IMR-90 (cell line): ENCODE measurements at regions not wholly inside any gene's neighbourhood (a gene's known extent, or its start where the extent isn't known, plus 50 kb on each side); places are given as distances from the start of the nearest gene placed in this dataset.

Experiments
- ATAC-seq: fragments of 200-7000 bp; cut with Tn5 transposase; 2 replicates; pipeline ENCODE4 v1.9.1; 2020; ENCODE audit warnings: low read depth, mild to moderate bottlenecking, moderate library complexity
- BruUV-seq: library from RNA; stranded (reverse); fragments of 400-500 nt; replicated peaks from 2 replicates; lab custom pipeline; 2021; lab: Mats Ljungman, UMichigan
- CTCF ChIA-PET: fragments of 300-600 bp; formaldehyde crosslinking; extraction: SDS; loops from one replicate; lab custom pipeline; 2021; ENCODE audit warnings: antibody characterized with exemption; lab: Yijun Ruan, JAX
- POLR2A ChIA-PET: fragments of 300-600 bp; sonication (Branson Sonifier 250); formaldehyde crosslinking; loops from one replicate; lab custom pipeline; 2022; ENCODE audit warnings: antibody characterized with exemption; ENCODE audit not compliant: unreplicated experiment; lab: Charles Lee
- DNase-seq: peaks from one replicate; pipeline ENCODE4 v3.0.0; 2013
- H2AFZ ChIP-seq: replicated peaks from 2 replicates; pipeline ENCODE3; 2013; ENCODE audit warnings: low read length, mild to moderate bottlenecking; ENCODE audit not compliant: poor library complexity
- H2AK5ac ChIP-seq: 2 replicates; pipeline ENCODE4 v1.6.1; 2013; ENCODE audit warnings: low read depth, low read length, inconsistent platforms
- H2AK9ac ChIP-seq: replicated peaks from 2 replicates; pipeline ENCODE3; 2013; ENCODE audit warnings: mild to moderate bottlenecking, low read depth, low read length, moderate library complexity; ENCODE audit not compliant: poor library complexity
- H2BK120ac ChIP-seq: 2 replicates; pipeline ENCODE4 v1.6.1; 2013; ENCODE audit warnings: low read depth, low read length, inconsistent platforms
- H2BK15ac ChIP-seq: 3 replicates; pipeline ENCODE4 v1.6.1; 2013; ENCODE audit warnings: low read depth, low read length, inconsistent platforms
- H2BK20ac ChIP-seq: 2 replicates; pipeline ENCODE4 v1.6.1; 2013; ENCODE audit warnings: low read depth, mild to moderate bottlenecking, inconsistent platforms, low read length, moderate library complexity
- H2BK5ac ChIP-seq: 2 replicates; pipeline ENCODE4 v1.6.1; 2013; ENCODE audit warnings: mild to moderate bottlenecking, low read depth, low read length, inconsistent platforms; ENCODE audit not compliant: poor library complexity, severe bottlenecking
- H3K14ac ChIP-seq: replicated peaks from 2 replicates; pipeline ENCODE4 v1.6.1; 2013; ENCODE audit warnings: low read depth, low read length, inconsistent platforms
- H3K18ac ChIP-seq: 2 replicates; pipeline ENCODE4 v1.6.1; 2013; ENCODE audit warnings: low read depth, low read length, control low read depth
- H3K23ac ChIP-seq: 2 replicates; pipeline ENCODE4 v1.6.1; 2013; ENCODE audit warnings: low read depth, low read length, inconsistent platforms
- H3K27ac ChIP-seq: 2 replicates; pipeline ENCODE4 v1.5.1; 2013; ENCODE audit warnings: mild to moderate bottlenecking, control low read depth, low read length; ENCODE audit not compliant: insufficient read depth
- H3K27me3 ChIP-seq: 2 replicates; pipeline ENCODE4 v1.6.1; 2013; ENCODE audit warnings: low read length; ENCODE audit not compliant: control insufficient read depth, insufficient read depth
- H3K36me3 ChIP-seq: 2 replicates; pipeline ENCODE4 v1.6.1; 2013; ENCODE audit warnings: low read length, mixed read lengths; ENCODE audit not compliant: control insufficient read depth, insufficient read depth
- H3K4ac ChIP-seq: 2 replicates; pipeline ENCODE4 v1.6.1; 2013; ENCODE audit warnings: low read depth, low read length, inconsistent platforms
- H3K4me1 ChIP-seq: 2 replicates; pipeline ENCODE4 v1.6.1; 2013; ENCODE audit warnings: low read length, mixed read lengths; ENCODE audit not compliant: control insufficient read depth, insufficient read depth
- H3K4me2 ChIP-seq: 2 replicates; pipeline ENCODE4 v1.6.1; 2013; ENCODE audit warnings: low read depth, mild to moderate bottlenecking, control low read depth, low read length, moderate library complexity
- H3K4me3 ChIP-seq: 2 replicates; pipeline ENCODE4 v1.5.1; 2013; ENCODE audit warnings: low read depth, mild to moderate bottlenecking, control low read depth, low read length, moderate library complexity; ENCODE audit not compliant: insufficient read depth
- H3K56ac ChIP-seq: 2 replicates; pipeline ENCODE4 v1.6.1; 2013; ENCODE audit warnings: low read length, inconsistent platforms; ENCODE audit not compliant: insufficient read depth; ENCODE audit errors: extremely low read depth
- H3K79me1 ChIP-seq, 2 experiments: 2 replicates each; pipeline ENCODE4 v1.6.1; 2013; ENCODE audit warnings: low read length in 2 of 2, inconsistent platforms in 1 of 2, low read depth in 1 of 2
- H3K9ac ChIP-seq: 2 replicates; pipeline ENCODE4 v1.6.1; 2013; ENCODE audit warnings: low read depth, low read length, control low read depth
- H3K9me1 ChIP-seq: 2 replicates; pipeline ENCODE4 v1.6.1; 2013; ENCODE audit warnings: low read length, inconsistent platforms; ENCODE audit not compliant: insufficient read depth
- H3K9me3 ChIP-seq: 2 replicates; pipeline ENCODE4 v1.6.1; 2013; ENCODE audit warnings: low read length; ENCODE audit not compliant: control insufficient read depth, insufficient read depth
- H4K20me1 ChIP-seq: 2 replicates; pipeline ENCODE4 v1.6.1; 2013; ENCODE audit warnings: low read length, inconsistent platforms; ENCODE audit not compliant: insufficient read depth
- H4K5ac ChIP-seq: 2 replicates; pipeline ENCODE4 v1.6.1; 2013; ENCODE audit warnings: mild to moderate bottlenecking, low read depth, low read length, control low read depth
- H4K8ac ChIP-seq, 2 experiments: 2 replicates each; pipeline ENCODE4 v1.6.1; 2013; ENCODE audit warnings: low read depth in 2 of 2, low read length in 2 of 2, control low read depth in 1 of 2, inconsistent platforms in 1 of 2
- H4K91ac ChIP-seq: 2 replicates; pipeline ENCODE4 v1.6.1; 2013; ENCODE audit warnings: low read depth, low read length, inconsistent platforms; ENCODE audit not compliant: insufficient read depth
- CHD1 ChIP-seq: IDR thresholded peaks from 2 replicates; pipeline ENCODE4 v1.6.1; 2012; ENCODE audit warnings: low read depth, low read length, improper control_type of control experiment
- ELK1 ChIP-seq: fragments of 150-350 bp; IDR thresholded peaks from 2 replicates; pipeline ENCODE4 v1.6.1; 2016; ENCODE audit warnings: low read depth, mild to moderate bottlenecking, low read length, moderate library complexity, borderline replicate concordance
- RCOR1 ChIP-seq: IDR thresholded peaks from 2 replicates; pipeline ENCODE4 v1.6.1; 2012; ENCODE audit warnings: mild to moderate bottlenecking, low read length, improper control_type of control experiment; ENCODE audit not compliant: insufficient replicate concordance
- RFX5 ChIP-seq: IDR thresholded peaks from 2 replicates; pipeline ENCODE4 v1.8.0; 2012; ENCODE audit warnings: low read depth, mild to moderate bottlenecking, low read length, moderate library complexity
- WGBS, 2 experiments: methylation state at CpG; one replicate each; pipeline versions ENCODE4 v1.1.5 to v1.1.7; 2013; ENCODE audit warnings: missing lambda C conversion rate in 2 of 2; ENCODE audit not compliant: insufficient read length in 1 of 2; ENCODE audit errors: extremely low coverage in 2 of 2; 5-methylcytosine and 5-hydroxymethylcytosine counted together
- dilution Hi-C: fragments of 300-500 bp; cut with HindIII; formaldehyde crosslinking; loops from one replicate; pipeline ENCODE4 v1.14.3; 2018; ENCODE audit warnings: low sequenced_read_pairs; ENCODE audit not compliant: unreplicated experiment
- in situ Hi-C: fragments of 300-500 bp; cut with MboI; formaldehyde crosslinking; loops from 3 replicates; pipeline ENCODE4 v1.14.3; 2019; ENCODE audit warnings: low sequenced_read_pairs, inconsistent platforms, mixed read lengths
- intact Hi-C: fragments of 100-400 bp; cut with micrococcal nuclease; formaldehyde crosslinking; loops from 2 replicates; pipeline ENCODE4 v1.10.0; 2022

GRCh38 chr2:104562537-104562936 is 291.4 kb upstream of the POU3F3 start:
- no peak overlapping the region for H2BK20ac ChIP-seq
- no peaks in the 10 kb centered on the region for H3K36me3 ChIP-seq
- no peak overlapping the region for H2AFZ ChIP-seq
- no peak overlapping the region for H2AK9ac ChIP-seq
- H3K23ac ChIP-seq = no peak overlapping the region
- in situ Hi-C loops = no loop called here
- BruUV-seq = no TSS peak
- no peaks in the 10 kb centered on the region for H3K27me3 ChIP-seq
- TF ChIP-seq RFX5 (no peak), ELK1 (no peak), RCOR1 (no peak), CHD1 (no peak)
- H3K4me2 ChIP-seq = no peak overlapping the region
- H3K79me1 ChIP-seq = no peaks in the 10 kb centered on the region
- no peaks in the 10 kb centered on the region for H3K4me1 ChIP-seq
- no peaks in the 10 kb centered on the region for H3K9me1 ChIP-seq
- no peak overlapping the region for H4K8ac ChIP-seq
- H3K4me3 ChIP-seq = no peak overlapping the region
- ChIA-PET CTCF (no interaction called here), POLR2A (no interaction called here)
- 13% methylated on average over 1 of the region's 3 CpGs; no CpG with 5 or more reads in 1 of the 2 experiments for whole genome bisulfite sequencing, 2 experiments
- no peak overlapping the region for H3K27ac ChIP-seq
- no peak overlapping the region for H2BK5ac ChIP-seq
- no peak overlapping the region for H3K9ac ChIP-seq
- H2AK5ac ChIP-seq = no peak overlapping the region
- no peak for ATAC-seq
- H3K56ac ChIP-seq = no peak overlapping the region
- no peaks in the 10 kb centered on the region for H4K20me1 ChIP-seq
- intact Hi-C loops = no loop called here
- H2BK15ac ChIP-seq = no peak overlapping the region
- no peak overlapping the region for H3K14ac ChIP-seq
- H4K91ac ChIP-seq = no peak overlapping the region
- dilution Hi-C loops = no loop called here
- peaks cover 9% of the 10 kb centered on the region; the same call in 1 of the 2 replicates for H3K9me3 ChIP-seq
- H3K4ac ChIP-seq = no peak overlapping the region
- H3K18ac ChIP-seq = no peak overlapping the region
- no peak overlapping the region for H4K5ac ChIP-seq
- no peak for DNase-seq
- no peak overlapping the region for H2BK120ac ChIP-seq
